Hematopoietic multipotent progenitor cell treated with erythropoietin and hydrocortisone succinate and interleukin-3 and kit ligand, for 8 days (in vitro differentiated cells): ENCODE measurements at regions not wholly inside any gene's neighbourhood (a gene's known extent, or its start where the extent isn't known, plus 50 kb on each side); places are given as distances from the start of the nearest gene placed in this dataset.
"Not testable (repeated sequence)": the region's sequence is repeated elsewhere in the genome, so short reads cannot be mapped to it uniquely, and the experiment has no call there.

Source experiments
- DNase-seq: peaks from one replicate; pipeline ENCODE4 v3.0.0-alpha.2; 2015

DNA sequence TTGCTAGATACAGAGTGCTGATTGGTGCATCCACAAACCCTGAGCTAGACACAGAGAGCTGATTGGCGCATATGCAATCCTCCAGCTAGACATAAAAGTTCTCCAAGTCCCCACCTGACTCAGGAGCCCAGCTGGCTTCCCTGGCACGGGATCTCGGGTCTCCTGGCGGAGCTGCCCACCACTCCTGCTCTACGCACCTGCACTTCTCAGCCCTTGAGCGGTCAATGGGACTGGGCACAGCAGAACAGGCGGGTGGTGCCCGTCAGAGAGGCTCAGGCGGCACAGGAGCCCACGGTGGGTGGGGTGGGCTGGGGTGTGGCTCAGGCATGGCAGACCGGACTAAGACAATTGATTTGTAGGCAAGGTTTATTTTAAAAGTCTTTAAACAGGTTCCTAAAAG, 1365.5 kb downstream of the FAM181B start:
- no peak for DNase-seq

- no peak for DNase-seq
Measured at GRCh38 chr11:81365496-81365895, 1368.2 kb downstream of the FAM181B start.

DNA sequence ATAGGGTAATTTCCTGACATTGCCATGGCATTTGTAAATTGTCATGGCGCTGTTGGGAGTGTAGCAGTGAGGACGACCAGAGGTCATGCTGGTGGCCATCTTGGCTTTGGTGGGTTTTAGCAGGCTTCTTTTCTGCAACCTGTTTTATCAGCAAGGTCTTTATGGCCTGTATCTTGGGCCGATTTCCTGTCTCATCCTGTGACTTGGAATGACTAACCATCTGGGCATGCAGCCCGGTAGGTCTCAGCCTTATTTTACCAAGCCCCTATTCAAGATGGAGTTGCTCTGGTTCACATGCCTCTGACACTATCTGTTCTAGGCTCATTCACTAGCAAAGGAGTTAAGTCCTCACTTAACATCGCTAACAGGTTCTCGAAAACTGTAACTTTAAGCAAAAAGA, 1374.2 kb downstream of the FAM181B start:
- DNase-seq = no peak

DNA sequence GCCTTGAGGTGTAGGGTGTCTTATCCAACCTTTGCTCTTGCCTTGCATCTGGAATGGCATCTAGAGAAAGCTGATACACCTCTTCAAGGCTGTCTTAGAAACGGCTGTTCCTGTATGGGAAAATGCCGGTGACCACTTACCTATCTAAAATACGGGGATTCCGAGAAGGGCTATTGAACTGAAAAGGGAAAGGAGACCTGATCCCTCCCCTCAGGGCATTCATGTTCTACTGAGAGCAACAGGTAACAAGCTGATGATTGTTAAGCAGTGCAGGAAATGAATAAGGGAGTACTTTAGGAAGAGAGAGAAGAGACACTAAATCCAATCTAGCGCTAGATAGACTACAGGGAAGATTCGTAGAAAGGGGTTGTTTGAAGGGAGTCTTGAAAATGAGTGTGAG, 1388.1 kb downstream of the FAM181B start:
- no peak for DNase-seq

GRCh38 chr11:81342966-81343365, 1390.7 kb downstream of the FAM181B start:
- DNase-seq = no peak

GRCh38 chr11:81340225-81340624, 1393.4 kb downstream of the FAM181B start:
- DNase-seq = no peak

DNA sequence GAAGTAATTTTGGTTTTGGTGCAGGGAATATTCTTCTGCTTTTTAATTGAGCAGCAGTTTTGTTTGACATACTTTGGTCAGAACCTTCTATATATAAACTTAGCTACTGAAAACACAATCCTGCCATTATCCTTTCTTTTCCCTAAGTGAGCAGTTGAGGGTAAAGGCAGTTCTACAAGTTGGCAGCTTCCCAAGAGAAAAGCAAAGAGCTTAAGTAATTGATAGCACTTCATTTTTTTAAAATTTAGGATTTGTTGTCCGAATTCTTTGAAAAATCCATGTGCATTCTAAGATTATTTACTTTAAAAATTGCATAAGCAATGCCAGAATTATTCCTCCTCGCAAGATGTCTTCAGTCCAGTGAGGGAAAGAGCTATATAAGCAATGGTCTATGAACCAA, 1394.1 kb downstream of the FAM181B start:
- no peak for DNase-seq

- DNase-seq = no peak
Measured at GRCh38 chr11:81337756-81338155, 1395.9 kb downstream of the FAM181B start.

- DNase-seq = no peak
Measured at GRCh38 chr11:81332276-81332675, 1401.4 kb downstream of the FAM181B start.

DNA sequence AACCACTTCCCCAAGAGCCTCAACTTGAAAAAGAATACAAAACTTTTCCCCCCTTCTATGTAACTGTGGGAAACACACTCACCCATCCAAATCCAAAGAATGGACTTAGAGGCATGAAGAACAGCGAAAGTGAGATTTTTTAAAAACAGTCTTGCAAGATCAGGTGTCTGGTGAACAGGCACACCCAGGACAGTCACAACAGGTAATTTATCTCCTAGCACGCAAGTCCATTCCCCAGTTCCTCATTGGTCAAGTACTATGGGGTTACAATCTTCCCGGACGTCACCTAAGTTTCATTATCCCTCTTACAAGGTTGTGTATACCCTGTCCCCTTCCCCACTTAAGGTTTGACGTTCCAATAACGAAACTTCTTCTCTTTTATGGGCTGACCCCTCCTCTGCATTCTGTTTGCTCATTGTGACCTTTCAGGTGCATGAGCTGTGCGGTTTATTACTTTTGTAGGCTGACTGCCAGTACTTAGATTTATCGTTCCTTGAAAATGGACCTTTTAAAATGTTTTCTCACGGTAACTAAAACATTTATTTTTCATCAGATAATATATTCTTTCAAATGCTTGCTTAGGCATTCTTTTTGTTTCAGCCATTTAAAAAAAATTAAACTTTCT, 1401.9 kb downstream of the FAM181B start:
- no peak for DNase-seq

DNA sequence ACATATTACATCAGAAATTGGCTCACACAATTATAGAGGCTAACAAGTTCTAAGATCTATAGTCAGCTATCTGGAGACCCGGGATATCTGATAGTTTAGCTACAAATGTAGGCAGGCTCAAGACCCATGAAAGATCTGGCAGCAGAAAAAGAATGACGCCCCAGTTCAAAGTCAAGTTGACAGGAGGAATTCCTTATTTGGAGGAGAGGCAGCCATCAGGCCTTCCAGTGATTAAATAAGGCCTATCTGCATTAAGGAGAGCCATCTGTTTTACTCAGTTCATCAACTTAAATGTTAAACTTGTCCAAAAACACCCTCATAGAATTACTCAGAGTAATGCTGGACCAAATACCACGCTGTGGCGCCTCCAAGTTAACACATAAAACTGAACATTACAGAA, 1402.6 kb downstream of the FAM181B start:
- no peak for DNase-seq

DNA sequence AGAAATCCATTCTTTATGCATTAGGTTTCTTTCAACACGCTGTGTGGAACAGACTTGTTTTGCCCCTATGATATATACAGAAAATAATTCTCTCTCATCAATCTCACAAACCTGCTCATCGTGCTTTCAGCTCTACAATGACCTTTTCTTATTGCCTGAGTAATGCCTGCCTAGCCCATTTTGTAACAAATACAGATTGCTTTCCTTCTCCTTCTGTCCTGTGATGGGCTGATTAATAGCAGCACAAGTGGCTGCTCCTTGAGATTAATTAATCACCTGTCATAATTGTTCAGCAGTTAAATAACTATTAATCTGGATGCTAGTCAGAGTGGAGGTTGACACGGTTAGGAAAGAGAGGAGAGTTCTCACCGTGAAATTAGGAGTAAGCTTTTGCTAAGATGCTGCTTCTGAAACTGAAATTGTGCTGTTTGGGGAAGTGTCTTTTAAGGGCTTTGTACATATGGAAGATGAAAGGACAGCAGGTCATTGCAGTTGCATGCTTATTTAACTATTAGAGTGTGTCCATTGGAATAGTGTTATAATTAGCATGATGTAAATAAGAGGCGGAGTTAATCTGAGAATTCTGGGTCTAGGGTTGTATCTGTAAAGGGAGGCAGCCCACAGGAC, 1430.5 kb downstream of the FAM181B start:
- no peak for DNase-seq

GRCh38 chr11:81301166-81301830, 1432.4 kb downstream of the FAM181B start:
- DNase-seq = no peak

DNA sequence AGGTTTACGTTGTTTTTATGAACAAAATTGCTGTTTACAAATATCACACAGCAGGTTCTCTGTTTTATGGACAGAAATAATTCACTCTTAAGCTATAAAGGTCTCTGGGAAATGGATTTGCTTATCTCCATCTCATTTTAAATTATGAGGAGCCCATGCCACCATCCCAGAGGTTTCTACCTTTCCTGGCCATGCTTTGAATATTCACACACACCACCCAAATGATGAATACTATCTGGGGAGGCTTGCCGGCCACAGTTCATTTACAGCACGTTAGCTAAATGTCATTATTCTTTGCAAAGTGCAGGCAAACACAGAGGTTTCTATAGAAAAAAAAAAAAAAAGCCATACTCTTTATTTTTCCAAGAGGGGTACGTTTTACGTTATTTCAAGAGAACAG, 1446.7 kb downstream of the FAM181B start:
- no peak for DNase-seq

DNA sequence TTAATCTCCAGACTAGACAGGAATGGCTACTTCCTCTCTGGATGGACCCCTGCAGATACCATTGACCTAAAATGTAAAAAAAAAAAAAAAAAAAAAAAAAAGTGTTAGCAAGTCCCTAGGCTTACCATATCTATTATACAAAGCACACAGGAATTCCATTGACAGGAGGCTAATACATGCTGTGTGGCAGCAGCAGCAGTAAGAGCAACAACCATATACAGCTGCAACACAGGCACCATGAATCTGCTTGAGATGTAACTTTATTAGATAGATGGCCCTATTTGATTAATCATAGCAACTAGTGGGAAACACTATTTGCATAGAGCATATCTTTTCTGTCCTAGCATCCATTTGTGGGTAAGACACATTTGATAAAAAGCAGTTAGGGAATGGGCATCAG, 1447.1 kb downstream of the FAM181B start:
- DNase-seq = no peak

GRCh38 chr11:81280228-81280627, 1453.4 kb downstream of the FAM181B start:
- not testable (repeated sequence) for DNase-seq

- DNase-seq = no peak
Measured at GRCh38 chr11:81278991-81279390, 1454.7 kb downstream of the FAM181B start.

GRCh38 chr11:81270686-81271085, 1463.0 kb downstream of the FAM181B start:
- DNase-seq = no peak

- DNase-seq = no peak
Measured at GRCh38 chr11:81267246-81267645, 1466.4 kb downstream of the FAM181B start.

GRCh38 chr11:81259471-81259870, 1474.2 kb downstream of the FAM181B start:
- DNase-seq = no peak

DNA sequence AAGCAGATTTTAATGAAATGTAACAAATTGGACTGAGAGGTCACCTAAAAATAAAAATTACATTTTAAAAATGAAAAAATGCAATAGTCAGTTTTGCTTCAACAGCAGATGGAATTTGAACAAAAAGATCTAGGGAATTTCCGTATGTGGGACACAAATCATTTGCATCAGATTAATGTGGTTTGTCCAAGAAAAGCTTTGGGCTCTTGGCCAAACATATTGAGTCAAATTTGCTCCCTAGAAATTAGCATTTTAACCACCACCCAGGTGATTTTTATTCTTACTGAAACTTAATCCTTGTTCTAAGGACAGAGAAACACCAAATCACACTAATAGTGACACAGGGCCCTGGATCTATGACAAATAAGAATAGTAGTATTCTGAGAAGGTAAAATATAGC, 1477.8 kb downstream of the FAM181B start:
- no peak for DNase-seq

DNA sequence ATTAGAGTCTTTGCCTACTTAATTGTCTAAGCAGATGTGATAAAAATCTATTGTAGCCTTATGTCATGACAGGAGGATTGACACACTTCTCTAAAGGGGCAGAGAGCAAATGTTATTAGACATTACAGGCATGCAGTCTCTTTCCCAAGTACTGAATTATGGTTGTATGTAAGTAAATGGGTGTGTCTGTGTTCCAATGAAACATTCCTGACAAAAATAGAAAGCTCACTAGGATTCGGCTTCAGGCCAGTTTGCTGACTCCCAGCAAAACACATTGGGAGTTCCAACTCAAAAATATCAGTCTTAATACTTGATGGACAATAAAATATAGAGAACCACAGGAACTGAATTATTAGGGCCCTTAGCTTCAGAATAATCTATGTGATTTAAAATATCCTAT, 1480.4 kb downstream of the FAM181B start:
- no peak for DNase-seq

DNA sequence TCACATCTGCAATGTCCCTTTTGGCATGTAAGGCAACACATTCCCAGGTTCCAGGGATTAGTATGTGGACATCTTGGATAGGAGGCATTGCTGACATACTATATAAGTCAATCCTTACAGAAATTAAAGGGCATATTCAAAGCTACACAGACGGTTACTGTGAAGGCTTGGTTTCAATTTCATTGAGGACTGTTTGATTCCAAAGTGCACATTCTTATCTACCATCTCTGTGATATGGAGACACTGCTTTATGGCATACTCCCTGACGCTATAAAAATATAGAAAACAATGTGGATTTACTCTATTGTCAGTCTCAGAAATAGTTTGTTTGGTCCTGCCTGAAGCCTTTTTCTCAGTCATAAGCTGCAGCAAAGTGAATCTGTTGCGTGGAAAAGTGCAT, 1486.7 kb downstream of the FAM181B start:
- no peak for DNase-seq

- DNase-seq = no peak
Measured at GRCh38 chr11:81245791-81246190, 1487.9 kb downstream of the FAM181B start.
